ENCODE measurements at regions not wholly inside any gene's neighbourhood (a gene's known extent, or its start where the extent isn't known, plus 50 kb on each side); places are given as distances from the start of the nearest gene placed in this dataset.
A peak's percentile ranks its signal among the peaks of the same experiment; 100 is the strongest.

DNA sequence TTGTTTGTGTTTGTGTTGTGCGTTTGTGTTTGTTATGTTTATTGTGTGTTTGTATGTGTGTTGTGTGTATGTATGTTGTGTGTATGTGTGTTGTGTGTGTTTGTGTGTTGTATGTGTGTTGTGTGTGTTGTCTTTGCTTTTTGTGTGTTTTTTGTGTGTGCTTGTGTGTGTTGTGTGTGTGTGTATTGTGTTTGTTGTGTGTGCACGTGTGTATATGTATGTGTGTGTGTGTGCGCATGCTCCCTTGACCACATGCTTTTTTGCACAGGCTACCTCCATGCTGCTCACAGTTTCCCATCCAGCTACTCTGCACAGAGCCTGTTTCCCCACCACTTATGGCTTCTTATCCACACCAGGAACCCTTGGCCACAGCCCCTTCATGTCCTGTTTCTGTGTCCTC is 720.0 kb upstream of the ADAMTS16 start:
- no peak for DNase-seq (ENCODE audit: low read depth in 4 of 4, low spot score in 3 of 4)

DNA sequence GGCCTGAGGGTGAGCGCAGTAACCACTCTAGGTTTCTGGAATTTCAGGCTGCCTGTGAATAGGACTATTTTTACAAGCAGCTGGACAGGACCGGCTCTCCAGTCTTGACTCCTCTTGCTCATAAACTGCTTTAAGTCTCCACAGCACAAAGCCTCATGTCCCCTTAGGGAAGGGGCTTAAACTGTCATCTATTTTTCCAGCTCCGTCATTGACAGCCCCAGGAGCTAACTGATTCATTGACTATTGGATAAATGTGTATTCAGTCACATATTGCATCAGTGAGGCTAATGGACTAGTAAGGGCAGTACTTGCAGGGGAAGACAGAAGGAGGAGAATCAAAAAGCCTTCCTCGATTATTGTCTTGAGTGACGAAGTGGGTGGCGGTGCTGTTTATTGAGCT is 719.4 kb upstream of the ADAMTS16 start:
- no peak for DNase-seq (ENCODE audit: low read depth in 4 of 4, low spot score in 3 of 4)

DNA sequence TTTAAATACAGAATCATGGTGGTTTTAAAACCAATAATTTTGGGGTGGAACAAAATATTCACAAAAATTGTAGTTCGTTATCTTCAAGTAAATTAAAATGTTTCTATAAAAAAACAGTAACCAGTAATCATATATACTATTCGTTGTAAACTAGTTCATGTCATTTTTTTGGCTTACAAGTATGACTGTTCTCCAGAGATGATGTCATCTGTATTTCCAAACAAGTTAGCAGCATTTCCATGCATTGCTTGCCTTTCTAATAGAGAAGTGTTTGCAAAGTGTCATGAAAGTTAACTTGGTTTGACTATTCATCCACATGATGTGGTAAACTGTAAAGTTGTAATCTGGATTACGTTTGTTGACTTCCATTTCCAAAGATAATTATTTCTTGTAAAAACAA is 717.9 kb upstream of the ADAMTS16 start:
- no peak for DNase-seq (ENCODE audit: low read depth in 4 of 4, low spot score in 3 of 4)

DNA sequence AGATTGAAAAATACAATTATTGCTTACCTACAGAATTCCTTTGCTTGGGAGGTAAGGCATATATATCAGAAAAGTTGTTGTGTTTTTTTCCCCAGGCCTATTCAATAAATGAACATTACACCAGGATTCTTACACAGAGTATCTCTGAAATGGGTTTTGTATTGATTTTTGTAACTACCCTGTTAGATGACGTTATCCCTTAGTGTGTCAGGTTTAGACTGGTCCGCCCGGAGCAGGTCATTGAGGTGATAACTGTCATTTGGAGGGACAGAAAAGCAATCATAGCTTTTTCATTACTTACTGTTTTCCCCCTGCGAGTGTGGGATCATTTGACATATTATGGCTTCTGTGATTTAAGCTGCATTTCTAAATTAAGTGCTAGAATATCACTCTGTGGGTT is 715.2 kb upstream of the ADAMTS16 start:
- no peak for DNase-seq (ENCODE audit: low read depth in 4 of 4, low spot score in 3 of 4)

DNA sequence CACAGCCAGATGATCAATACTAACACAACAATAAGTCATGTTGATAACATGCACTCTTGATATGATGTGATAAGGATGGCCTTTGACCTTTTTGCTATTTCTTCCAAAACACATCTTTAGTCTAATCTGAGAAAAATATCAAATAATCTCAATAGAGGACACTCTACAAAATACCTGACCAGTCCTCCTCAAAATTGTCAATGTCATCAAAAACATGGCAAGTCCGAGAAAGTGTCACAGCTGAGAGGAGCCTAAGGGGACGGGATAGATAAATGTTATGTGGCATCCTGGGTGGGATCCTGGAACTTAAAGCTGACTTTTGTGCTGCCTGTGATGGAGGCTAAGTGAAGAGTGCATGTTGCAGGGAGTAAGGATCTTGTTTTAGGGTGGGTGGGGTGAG is 699.6 kb upstream of the ADAMTS16 start:
- DNase-seq (ENCODE audit: low read depth in 4 of 4, low spot score in 3 of 4): no peak

DNA sequence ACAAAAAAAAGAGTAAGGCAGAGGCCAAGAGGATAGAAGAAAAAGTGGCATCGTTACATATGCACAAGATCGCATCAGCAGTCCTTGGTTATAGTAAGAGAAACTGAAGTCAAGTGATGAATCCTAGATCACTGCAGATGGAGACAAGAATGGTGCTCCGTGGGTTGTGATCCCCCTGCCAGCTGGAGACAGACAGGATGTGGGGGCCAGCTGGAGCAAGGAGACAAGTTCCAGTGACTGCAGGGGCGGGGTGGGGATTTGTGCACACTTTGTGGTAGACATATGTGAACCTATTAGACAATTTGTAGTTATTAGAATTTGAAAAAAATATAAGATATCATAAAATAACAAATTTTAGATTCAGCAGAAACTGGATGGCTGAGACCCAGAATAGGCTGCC is 697.9 kb upstream of the ADAMTS16 start:
- DNase-seq (ENCODE audit: low read depth in 4 of 4, low spot score in 3 of 4): no peak

DNA sequence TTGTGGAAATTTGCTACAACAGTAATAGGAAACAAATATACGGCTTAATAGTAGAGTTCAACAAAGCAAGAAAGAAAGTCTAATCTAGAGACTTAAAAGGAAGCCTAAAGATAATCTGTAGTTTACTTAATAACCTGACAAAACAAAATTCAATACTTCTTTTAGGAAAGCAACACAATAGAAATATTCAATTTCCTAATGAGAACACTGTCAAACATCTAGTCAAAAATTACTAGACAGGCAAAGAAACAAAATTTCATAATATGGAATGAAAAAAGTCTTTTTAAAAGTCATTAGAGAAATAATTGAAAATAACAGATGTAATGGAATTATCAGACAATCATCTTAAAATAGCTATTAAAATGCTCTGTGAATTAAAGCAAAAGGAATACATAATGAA is 692.5 kb upstream of the ADAMTS16 start:
- DNase-seq (ENCODE audit: low read depth in 4 of 4, low spot score in 3 of 4): no peak

DNA sequence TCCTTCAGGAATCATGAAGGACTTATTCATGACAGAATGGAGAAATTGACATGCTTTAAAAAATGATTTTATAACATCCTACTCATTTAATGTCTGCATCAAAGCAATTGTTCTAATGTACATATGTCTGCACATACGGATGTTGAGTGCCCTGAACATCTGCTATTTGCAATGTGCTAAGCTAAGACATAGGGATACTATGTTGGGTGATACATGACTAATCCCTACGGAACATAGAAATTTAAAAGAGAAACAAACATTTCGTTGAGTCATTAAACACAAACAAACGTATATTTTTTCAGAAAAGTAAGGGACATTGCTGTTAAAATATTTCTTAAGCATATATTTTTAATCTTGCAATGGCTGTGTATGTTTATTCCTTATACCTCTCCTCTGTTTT is 686.5 kb upstream of the ADAMTS16 start:
- no peak for DNase-seq (ENCODE audit: low read depth in 4 of 4, low spot score in 3 of 4)

DNA sequence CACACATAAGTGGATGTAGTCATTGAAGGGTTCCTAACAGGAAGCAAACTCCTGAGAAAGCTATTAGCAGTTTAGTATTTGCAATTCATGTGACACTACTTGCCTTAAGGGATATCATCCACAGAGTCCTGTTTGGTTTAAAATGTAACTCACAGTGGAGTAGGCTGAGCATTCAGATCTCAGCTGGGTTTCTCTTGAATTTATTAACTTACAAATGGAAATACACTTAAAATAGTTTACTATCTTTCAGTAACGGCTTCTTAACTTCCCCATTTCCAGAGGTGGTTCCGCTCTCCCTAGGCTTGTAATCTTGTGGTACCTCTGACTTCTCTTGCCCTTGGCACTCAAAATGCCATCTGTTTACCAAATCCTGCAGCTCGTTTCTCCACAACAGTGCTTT is 660.7 kb upstream of the ADAMTS16 start:
- no peak for DNase-seq (ENCODE audit: low read depth in 4 of 4, low spot score in 3 of 4)

DNA sequence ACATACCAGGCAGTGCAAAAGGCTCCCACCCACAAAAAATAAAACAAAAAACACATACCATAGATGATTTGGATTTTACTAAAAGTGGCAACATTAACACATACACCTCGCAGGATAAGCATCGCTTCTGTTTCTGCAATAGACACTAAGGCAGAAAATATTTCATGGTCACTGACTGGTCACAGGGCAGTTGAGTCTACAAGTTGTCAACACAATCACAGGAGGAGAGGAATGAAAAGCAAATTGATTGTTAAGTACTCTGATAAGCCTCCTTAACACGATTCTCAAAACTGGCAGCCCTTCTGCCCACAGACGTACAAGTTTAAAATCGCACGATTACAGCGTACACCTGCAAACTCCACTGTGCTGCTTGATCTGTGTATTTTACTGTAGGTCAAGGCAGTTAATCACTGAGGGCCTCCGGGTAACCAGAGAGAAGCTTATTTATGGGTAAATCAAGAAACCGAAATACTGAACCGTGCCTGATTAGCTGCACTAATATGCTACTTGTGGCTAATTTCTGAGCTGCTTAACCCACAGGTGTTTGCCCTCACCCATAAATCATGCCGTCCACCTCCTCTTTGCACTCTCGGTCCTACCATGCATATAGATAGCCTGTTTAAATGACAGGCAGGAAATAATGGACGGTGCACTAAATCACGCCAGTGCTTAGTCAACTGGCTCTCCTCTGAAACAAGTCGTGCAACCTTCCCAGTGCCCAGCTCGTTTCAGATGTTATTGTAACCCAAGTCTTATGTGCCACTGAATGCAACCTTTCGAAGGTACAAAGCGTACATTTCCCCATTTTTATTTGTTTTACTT is 659.4 kb upstream of the ADAMTS16 start:
- peak; percentile 47 to 74 (median 55) for DNase-seq (ENCODE audit: low read depth in 4 of 4, low spot score in 3 of 4)

DNA sequence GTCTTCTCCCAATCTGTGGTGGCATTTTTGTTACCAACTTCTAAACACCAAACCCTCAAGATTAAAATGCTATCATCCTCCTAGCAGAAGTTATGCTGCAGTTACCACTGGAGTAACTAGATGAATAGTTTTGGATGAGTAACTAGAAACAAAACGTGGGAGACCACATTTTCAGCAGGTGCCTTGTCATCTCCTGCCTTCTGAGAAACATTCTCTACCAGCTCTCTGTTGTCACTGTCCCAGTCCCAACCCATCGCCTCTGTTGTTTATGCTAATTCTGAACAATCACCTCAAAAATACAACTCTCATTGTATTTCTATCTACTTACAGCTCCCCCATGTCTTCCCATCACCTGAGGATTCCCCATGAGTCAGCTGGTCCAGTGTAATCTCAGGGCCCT is 652.5 kb upstream of the ADAMTS16 start:
- no peak for DNase-seq (ENCODE audit: low read depth in 4 of 4, low spot score in 3 of 4)

DNA sequence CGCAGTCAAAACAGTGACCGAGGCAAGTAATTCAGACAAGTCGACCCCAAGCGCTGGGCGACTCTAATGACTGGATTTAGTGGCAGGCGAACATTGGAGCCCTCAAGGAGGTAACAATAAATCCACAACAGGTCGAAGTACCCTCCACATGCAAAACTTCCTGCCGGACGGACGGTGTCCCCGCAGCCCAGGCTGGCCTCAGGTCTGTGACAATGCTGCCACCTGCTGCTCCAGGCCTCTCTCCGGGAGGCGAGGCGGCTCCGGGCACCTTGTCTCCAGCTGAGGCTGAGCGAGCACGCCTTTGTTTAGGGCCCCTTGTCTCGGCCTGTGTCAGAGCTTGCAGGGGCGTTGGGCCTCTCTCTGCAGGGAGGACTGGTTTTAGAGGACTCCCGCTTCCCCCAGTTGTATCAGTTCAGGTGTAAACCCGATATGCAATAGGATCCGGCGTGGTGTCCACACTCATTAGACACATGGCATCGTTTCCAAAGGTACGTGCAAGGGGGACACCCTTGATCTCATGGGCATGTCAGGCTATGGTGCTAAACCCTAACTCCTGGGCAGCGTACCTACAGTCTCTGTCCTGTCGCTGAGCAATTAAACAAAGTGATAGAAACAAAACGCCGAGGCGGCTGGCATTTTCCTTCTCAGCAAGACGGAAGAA is 628.0 kb upstream of the ADAMTS16 start:
- DNase-seq (ENCODE audit: low read depth in 4 of 4, low spot score in 3 of 4): peak in 3 of 4 donors; percentile 36 to 44 (median 39)

DNA sequence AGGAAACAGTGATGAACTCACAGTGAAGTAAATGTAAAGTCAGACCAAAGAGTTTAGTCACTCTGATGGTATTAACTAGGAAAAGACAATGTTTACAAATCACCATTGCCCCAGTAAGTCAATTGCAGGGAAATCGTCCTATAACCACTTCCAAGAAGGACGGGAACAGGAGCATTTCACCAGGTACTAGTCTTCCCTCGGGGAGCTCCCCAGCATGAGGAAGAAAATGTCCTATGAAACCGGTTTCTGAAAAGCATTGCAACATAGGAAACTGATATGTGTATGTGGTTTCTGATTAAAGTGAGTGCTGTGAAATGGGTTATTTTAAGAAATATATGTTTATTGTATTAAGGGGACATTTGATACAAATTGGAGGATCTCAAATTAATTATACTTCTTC is 626.7 kb upstream of the ADAMTS16 start:
- DNase-seq (ENCODE audit: low read depth in 4 of 4, low spot score in 3 of 4): no peak

DNA sequence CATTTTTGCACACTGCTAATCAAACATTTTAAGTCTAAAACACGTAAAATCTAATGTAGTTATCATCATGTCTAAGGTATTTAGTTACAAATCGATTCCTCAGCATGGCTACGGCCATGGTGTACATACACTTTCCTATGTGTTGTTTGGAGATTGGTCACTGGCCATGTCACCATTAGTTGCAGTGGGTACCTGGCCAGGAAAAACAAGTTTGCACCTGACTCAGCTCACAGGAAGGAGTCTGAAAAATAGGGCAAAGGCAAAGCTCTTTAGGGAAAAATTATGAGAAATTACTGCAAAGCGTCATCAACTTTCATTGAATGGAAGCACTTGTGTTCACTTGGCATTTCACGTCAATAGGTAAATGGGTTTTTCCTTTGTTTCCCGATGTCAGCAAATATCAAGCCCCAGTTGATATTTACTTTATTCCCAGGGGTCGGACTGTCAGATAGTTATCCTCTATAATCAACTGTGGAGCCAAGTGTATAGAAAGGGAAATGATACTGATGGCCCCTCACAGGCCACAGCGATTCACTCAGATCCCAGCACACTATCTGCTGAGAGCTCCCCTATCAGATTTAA is 626.0 kb upstream of the ADAMTS16 start:
- DNase-seq (ENCODE audit: low read depth in 4 of 4, low spot score in 3 of 4): no peak

DNA sequence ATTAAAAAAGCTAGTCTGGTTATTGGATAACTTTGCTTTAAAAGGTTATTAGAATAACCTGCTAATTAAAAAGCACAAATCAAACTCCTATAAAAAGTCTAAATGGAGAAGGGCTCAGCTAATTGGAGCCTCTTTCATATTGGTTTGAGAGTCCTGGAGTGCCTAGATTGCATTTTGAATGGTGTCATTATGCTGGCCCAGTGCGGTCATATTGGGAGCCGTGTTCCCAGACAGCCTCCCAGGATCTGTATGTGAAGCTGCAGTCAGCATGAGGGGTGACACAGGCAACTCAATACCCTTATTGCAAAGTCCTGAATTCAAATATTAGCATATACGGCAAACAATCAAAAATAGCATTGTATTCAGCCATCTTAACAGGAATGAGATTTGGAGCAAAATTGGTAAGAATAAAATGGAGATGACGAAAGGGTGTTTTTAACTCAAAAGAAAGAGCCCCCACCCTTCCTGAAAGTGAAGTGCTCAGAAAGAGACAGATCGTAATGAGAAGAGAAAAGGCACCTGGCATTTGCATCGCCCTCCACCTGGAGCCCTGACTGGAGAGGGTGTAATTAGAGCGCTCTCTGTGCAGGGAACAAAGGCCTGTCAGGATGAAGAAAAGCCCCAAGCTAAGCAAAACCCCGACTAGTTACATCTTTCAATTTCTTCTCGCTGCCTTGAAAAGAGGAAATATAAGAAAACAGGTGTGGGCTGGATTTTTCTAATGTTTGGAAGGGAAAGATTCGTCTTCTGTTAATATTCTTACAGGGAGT is 621.0 kb upstream of the ADAMTS16 start:
- no peak for DNase-seq (ENCODE audit: low read depth in 4 of 4, low spot score in 3 of 4)

DNA sequence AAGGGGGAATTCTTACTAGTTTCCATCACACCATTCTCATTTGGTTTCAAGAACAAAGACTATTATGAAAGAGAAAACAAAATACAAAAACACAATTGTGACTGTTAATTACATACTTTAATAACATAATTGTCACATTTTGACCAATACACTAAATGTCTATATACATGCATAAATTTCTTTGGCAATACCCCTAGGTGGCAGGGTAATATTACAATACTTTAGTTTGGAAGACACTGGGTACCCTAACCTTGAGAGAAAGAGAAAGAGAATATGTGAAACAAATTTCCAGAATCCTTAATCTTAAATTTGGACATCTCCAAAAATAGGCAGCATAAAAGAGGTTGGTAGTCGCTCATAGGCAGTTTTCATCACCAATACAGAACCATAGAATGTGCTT is 619.6 kb upstream of the ADAMTS16 start:
- DNase-seq (ENCODE audit: low read depth in 4 of 4, low spot score in 3 of 4): no peak

DNA sequence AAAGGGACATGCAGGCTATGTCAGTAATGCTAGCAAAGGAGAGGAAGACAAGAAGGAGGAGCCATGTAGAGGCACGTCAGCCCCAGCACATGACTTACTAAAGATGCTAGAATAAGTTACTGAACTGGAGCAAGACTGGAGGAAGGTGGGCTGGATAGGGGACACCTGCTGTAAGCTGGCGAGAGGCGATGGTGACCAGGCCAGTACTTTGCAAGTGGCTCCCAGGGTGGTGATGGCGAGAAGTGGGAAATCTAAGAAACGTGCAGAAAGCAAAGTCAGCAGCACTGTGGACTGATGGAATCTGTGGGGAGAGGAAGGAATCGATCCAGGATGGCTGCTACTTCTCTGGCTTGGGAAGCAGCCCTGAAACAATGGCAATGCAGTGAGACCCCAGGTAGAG is 617.1 kb upstream of the ADAMTS16 start:
- no peak for DNase-seq (ENCODE audit: low read depth in 4 of 4, low spot score in 3 of 4)

DNA sequence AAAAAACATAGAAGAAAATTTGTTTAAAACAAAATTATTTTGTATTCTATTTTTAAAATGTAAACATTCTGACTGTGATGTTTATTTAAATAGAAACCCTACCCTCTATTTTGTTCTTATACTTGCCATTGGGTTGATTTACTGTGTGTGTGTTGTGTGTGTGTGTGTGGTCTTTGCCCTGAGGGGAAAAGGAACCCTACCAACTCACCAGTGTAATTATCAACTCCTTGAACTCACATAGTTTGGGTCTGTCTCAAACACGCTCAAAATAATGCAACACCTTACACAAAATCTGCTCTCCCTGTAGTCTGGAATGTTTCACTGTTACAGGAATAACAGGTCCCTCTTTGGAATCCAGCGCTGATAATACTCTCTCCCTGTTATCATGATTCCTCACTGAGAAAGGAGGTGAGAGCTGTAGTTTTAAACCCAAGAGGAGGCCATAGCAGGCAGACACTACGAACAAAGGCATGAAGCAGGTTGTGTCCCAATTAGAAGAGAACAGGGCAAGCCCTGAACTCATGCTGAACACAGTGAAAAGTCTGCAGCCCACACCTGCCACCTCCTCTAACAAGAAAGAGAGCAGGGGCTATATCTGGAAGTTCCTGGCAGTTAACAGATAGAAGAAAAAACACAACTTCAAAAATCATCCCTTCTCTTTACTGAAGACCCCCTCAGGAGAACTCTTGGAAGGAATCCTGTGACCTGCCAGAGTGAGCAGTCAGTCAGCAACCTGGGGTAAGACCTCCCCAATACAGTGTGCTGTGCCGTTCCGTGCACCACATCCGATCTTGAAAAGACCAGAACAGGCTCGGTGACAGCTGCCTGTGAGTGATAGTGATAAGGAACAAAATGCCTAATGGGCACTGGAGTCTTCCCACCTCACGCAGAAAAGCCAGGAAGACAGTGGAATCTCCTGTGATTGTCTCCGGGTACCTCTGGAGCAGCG is 608.1 kb upstream of the ADAMTS16 start:
- no peak for DNase-seq (ENCODE audit: low read depth in 4 of 4, low spot score in 3 of 4)

DNA sequence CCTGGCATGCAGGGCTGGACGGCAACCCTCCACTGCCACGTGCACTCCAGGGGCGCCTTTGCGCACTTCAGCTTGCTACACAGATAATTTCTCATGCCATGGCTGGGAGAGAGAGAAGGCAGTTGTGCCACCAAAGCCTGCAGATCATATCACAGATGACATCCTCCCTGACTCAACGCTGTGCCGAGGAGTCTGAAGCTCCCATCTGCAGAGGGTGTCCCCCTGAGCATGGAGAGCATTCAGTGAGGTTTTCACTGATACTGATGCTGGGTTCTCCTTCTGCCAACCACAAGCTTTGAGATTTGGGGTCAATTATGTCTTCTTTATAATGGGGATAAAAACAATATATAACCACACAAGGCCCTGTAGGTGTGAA is 607.4 kb upstream of the ADAMTS16 start:
- no peak for DNase-seq (ENCODE audit: low read depth in 4 of 4, low spot score in 3 of 4)

DNA sequence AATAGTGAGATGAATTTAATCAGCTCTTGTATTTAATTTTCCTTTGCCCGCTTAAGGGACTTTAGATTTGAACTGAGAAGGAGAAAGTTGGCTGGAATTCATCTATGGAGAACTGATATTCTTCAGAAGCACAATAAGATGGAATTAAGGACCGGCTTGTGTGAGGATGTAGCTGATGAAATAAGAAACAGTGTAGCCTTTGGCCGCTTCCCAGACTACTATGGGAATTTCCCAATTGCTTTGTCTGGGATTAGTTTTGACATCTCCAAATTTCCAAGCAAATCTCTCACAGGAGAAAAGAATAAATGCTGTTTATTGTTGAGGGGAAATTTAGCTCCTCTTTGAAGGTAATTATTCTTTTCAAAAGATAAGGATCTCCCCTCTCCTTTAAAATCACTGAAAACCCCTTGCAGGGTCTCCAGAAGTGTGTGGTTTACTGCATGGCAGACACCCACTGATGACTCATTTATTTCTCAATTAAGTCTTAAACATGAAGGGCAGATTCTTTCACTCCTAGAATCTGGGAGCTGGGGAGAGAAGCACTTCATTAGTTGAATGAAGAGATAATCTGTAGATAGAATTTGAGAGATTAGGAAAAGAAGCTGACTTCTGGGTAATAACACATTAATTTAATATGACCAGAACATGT is 606.5 kb upstream of the ADAMTS16 start:
- DNase-seq (ENCODE audit: low read depth in 4 of 4, low spot score in 3 of 4): no peak
